ENCODE measurements at regions not wholly inside any gene's neighbourhood (a gene's known extent, or its start where the extent isn't known, plus 50 kb on each side); places are given as distances from the start of the nearest gene placed in this dataset.

DNA sequence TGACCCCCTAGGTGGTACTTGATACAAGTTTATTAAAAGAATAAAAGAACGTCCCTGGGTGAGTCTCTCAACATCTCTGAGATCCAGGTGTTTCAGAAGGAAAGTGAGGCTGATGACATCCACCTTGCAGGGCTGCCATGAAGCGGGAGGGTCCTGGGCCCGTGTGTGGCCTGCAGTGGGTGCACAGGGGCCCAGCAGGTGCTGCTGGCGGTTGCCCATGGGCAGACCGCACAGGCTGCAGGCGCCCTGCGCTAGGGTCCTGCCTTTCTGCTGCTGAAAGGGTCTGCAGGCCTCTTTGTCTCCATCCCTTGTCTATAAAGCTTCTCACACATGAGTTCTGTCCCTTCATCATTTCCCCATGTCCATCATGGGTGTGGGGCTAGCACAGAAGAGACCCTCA is 247.0 kb downstream of the TFCP2L1 start:
- DNase-seq, result no peak

DNA sequence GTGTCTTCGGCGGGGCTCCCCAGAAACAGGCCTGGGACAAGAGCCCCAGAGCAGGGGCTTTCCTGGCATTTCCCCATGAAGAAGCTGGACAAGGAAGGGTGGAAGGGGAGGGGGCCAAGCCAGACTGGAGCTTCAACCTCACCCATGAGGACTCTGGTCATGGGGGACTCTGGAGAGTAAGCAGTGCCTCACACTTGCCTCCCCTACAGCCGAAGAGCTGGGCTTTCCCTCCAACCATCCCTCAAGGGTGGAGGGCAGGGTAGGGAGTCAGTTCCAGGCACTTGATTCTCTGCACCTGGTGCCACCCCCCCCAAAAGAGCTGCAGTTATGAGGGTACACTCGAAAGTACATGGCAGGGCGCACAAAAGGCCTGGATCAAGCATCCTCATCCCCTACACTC is 246.6 kb downstream of the TFCP2L1 start:
- DNase-seq, result no peak

DNA sequence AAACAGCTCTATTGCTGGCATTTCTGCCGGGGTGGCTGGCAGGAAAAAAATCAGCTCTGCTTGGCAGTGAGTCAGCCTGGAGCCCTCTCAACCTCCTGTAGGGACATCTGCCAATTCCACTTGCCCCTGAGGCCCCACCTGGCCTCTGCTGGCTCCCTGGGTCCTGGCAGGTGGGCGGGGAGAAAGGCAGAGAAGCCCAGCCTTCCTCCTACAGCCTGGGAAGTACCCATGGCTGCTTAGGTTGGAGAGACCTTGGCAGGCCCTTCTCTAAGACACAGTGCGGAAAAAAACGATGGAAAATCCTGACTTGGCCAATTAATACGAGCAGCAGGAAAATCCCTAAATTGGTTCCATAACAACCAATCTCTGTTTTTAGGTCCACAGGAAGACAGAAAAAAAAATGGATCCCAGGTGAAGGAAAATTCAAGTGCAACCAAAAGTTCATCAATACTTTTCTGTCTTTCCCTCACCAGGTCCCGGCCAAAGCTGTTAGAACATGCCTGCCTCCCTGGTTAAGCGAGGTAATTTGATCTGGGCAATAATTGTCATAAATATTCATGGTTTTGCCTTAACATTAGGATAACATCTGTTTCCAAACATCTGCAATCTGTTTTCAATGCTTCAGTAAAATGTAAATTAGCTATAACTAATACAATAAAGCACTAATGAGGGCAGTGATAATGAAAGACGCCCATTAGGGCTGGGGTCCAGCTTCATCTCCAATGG is 245.9 kb downstream of the TFCP2L1 start:
- DNase-seq, result no peak

DNA sequence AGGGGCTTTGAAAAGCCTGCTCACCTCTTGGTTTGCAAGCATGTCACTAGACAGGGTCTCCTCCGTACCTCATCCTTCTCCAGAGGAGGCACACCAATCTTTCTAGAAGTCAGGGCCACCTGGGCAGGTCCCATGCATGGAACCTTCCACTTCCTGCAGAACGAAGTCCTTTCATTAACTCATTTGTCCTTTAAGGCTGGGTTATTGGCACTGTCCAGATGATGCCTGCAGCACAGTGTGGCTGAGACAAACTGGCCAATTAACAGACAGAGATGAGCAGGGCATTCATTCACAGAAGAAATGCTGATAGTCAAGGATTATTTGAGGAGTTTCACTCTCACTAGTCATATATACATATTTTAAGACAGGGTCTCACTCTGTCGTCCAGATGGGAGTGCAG is 245.3 kb downstream of the TFCP2L1 start:
- DNase-seq, result no peak

DNA sequence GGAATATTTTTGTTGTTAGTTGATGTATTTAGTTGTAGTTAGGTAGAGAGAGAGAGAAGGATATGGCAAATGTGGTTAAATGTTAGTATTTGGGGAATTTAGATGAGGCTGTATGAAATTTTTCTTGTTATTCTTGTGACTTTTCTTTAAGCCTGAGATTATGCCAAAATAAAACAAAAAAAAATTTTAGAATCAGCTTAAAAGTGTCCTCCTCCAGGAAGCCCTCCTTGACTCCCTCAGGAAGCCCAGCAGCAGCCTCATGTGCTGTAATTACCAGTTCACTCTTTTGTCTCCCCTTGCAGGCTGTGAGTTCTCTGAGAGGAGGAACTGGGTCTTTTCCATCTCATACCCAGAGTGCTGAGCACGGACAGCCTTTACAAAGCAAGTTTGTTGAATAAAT is 243.5 kb downstream of the TFCP2L1 start:
- DNase-seq, result no peak

DNA sequence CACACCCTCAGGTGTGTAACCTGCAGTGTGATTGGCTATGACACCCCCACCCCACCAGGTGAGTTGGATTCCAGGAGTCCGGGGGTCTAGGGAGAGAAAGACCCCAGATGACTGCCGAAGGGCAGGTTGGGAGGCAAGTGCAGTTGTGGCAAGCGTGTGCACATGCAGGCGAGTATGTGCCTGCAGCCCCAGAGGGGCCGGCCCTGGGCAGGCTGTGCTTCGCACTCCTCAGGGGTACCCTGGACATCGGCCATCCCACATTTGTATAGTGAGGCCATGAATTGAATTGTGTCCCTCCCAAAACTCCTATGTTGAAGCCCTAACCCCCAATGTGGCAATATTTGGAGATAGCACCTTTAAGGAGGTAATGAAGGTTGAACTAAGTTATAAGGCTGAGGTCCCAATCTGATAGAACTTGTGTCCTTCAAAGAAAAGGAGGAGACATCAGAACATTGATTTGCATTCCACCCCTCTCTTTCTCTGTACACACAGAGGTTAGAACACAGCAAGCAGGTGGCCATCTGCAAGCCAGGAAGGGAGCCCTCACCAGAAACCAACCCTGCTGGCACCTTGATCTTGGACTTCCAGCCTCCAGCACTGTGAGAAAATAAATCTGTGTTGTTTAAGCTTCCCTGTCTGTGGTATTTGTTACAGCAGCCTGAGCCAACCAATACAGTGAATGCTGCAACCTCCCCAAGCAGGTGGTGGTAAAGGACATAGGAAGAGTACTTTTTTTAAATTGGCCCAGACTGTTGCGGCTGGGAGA is 241.8 kb downstream of the TFCP2L1 start:
- DNase-seq, result no peak

DNA sequence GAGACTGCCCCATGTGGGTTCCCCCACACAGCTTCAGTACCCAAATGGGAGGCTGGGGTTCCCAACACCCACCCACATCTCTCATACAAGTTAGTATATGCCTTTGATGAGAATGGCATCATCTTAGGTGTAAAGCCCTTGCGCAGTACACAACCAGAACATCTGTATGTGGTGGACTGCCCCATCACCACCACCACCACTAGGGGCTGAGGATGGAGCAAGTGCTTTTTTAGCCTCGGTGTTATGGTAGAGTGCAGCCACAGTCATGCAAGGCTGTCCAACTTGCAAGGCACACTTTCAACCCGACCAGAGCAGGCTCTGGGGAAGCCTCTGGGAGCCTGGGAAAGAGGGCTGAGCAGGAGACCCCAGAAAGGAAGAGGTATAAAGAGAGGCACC is 241.2 kb downstream of the TFCP2L1 start:
- no peak for DNase-seq

DNA sequence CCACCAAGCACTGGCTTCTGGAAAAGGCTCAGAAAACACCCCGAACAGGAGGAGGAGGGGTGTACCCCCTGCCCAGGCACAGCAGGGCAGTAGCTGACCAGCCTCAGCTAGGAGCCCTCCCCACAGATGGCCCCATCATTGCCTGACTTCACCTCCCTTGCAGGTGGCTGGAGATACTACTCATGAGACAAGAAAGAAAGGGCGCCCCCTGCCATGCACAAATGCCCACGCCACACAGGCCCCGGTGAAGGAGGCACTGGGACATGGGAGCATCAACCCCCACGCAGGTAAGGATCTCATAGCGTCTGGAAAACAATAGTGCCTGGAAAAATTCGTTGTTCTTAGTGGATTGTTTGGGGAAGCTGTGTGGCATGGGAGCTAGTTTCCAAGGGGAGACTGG is 240.6 kb downstream of the TFCP2L1 start:
- DNase-seq, result no peak

DNA sequence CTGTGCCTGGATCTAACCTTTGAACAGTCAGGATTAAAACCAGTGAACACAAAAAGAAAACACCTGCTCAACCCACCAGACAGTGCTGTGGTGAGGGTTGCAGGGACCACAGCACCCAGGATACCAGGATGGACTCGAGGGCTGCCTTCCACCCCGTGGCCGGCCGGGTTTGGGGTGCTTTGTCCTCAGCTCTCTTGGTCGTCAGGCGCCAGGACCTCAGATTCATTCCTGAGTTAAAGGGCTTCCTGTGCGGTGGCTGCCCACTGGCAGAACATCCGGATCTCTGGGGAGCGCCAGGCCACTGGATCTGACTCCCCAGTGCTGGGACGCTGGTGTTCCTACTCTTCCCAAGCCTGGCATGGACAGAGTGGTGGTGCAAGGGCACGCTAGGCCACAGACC is 239.8 kb downstream of the TFCP2L1 start:
- no peak for DNase-seq

DNA sequence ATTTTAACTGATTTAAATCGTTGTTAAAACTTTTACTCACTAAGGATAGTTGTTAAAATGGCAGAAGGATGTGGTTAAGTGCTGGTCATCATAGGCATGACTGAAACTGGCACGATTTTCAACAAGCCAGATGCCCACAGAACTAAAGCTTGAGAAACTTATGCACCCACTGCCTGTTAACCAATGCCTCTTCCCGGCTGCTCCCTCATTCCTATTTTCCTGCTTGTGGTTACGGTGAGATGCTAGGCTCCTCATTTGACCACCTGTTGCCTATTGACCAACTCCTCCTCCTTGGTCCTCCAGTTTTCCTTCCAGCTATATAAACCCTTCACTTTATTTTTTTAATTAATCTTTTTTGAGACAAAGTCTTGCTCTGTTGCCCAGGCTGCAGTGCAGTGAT is 238.7 kb downstream of the TFCP2L1 start:
- no peak for DNase-seq

DNA sequence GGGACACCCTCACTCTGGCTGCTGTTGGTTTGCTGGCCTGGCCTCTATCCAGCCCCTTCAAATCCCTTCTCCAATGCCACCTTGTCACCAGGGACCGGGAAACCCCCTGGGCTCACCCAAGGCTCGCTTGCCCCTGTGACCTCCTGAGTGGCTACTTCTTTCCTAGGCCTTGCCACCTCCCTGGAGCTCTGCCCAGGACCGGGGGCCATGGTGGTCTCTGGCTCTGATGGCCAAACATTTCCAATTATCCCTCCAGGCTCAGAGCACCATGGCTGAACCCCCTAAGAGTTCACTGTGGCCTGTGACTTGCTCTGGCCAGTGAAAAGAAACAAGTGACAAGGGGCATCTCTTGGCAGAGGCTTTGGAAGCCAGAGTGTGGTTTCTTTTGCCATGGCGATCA is 237.6 kb downstream of the TFCP2L1 start:
- no peak for DNase-seq

DNA sequence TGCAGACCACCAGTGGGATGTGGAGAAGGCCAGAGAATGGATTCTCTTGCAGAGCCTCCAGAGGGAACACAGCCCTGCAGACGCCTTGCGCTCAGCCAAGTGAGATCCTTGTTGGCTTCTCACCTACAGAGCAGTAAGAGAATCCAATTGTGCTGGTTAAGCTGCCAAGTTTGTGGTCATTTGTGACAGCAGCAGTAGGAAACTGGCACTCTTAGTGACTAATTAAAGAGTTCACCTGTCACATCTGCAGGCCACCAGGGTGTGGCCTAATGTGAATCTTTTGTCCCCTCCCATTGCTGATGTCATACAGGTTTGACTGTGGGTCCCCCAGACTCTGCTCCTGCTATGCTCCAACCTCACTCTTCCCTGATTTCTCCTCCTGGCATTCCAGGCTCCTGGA is 235.9 kb downstream of the TFCP2L1 start:
- no peak for DNase-seq

DNA sequence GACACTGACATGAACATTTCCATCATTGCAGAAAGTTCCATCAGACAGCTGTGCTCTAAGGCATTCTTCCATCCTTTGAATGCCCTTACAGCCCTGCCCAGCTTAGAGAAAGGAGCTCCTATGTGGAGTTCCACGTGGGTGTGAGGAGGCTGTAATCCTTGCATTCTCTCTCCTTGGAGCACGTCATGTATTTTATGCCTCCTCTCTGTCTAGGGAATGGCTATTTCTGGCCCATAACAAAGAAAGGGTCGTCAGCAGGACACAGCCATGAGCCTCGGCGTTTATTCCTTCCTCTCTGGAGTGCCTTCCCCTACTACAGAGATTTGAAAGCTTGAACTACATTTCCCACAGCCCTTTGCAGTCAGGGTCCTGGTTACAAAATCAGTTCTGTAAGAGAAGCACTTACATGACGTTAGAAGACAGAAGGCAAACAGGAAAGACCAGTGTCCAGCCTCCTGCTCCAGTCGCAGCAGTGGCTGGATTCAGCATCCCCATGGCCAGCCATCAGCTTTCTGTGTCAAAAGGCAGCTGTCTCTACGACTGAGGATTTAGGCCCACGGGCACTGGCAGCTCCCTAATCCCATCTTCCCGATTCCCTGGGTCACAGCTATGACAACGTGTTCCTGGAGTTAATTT is 234.9 kb downstream of the TFCP2L1 start:
- DNase-seq, result no peak

DNA sequence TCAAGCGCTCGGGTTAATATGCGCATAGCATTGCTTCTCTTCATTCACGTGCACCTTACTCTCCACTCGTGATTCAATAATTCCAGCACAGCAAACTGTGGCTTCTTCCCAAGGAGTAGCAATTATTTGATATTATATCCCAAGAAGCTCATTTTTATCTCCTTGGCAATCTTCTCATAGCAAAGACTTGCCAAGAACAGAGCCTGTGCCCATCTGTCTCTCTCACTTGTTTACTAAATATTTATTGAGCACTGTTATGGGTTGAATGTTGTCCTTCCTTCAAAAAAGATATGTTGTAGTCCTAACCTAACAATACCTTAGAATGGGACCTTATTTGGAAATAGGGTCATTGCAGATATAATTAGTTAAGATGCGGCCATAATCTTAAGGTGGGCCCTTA is 233.7 kb downstream of the TFCP2L1 start:
- DNase-seq, result no peak

DNA sequence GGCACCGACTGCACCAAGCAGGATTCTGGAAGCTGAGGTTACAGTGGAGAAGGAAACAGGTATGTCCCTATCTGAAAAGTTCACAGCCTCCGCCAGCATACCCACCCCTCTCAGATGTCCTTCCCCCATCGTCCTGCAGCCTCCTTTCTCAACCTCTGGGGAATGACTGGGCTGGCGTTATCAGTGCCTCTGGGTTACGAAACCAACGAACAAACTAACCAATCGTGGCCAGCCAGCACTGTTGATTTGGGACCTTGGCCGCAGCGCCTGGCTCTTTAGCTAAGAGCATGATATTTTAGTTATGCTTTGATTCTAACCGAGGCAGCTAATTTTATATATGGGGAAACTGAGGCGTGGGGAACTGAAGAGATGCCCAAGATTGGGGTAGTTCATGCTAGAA is 233.0 kb downstream of the TFCP2L1 start:
- DNase-seq, result no peak

DNA sequence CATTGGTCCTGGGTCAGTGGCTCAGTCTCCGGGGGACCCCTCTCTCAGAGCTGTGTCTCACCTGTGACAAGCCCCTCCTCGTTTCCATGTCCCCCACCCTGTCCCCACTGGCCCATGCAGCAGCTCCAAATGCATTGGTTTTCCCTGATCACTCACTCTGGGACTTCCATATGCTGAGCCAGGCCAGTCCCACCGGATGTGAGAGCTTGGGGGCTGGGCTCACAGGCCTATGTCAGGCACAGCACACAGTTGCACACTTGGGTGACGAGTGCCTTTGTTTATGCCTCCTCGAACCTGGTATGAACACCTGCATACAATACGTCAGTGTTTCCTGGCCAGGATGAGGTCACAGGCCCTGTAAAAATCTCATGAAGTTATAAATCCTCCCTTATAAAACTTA is 232.5 kb downstream of the TFCP2L1 start:
- DNase-seq, result no peak

DNA sequence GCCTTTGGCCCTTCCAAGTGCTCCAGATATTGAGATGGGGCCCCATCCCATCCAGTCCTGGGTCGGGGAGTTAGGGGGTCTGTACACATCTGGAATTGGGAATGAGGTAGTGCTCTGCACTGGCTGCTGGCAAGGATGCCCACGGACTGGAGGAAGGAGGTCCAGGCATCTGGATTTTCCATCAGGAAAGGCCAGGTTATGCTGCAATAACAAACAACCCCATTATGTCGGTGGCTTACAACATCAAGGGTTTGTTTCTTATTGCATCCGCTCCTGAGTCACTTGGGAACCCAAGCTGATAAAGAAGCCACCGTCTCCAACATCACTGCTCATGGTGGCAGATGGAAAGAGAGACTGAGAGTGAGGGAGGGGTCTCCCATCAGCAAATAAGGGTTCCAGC is 229.9 kb downstream of the TFCP2L1 start:
- DNase-seq, result no peak

DNA sequence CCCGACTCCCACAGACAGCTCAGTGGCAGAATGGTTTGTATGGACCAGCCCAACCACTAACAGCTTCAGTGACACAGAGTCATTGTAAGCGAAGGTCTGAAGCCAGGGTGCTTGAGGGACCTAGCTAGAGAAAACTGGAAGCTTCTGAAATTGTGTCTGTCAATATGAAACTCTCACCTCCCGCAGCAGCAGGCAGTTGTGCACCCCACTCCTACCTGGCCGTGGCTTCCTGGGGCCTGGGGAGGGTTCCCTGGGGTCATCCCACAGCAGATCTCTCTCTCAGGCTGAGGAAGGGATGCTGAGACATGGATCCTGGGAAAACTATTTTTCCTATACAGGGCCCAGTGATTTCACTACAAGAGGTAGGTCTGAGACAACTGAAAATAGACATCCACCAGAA is 229.5 kb downstream of the TFCP2L1 start:
- DNase-seq, result no peak

DNA sequence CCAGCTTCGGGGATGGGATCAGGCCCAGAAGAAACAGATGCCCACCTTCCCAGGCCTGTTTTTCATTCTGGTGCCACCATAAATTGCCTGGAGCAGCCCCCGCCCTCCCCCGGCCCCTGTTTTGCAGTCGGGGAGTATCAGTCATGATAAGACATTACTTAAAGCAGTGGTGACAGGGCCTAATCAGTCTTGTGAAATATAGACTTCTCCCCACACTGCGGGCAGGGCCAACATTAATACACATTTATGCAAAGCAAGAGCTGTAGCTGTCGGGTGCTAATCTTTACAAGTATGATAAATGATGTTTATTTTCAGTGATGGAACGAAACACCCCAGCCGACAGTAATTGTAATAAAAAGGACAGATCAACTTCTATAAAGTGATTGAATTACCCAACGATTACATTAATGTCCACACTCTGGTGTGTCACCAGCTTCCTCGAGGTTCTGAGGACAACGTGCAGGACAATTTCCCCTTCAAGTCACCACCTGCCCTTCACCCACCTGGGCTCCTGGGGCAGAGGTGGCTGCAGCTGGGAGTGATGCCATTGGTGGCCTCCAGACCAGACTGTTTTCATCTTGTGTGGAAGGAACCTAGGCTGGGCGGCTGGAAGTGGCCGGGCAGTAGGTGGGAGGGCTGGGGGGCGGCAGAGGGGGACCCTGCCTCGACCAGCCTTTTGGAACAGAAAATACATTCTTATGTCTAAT is 226.0 kb downstream of the TFCP2L1 start:
- no peak for DNase-seq

DNA sequence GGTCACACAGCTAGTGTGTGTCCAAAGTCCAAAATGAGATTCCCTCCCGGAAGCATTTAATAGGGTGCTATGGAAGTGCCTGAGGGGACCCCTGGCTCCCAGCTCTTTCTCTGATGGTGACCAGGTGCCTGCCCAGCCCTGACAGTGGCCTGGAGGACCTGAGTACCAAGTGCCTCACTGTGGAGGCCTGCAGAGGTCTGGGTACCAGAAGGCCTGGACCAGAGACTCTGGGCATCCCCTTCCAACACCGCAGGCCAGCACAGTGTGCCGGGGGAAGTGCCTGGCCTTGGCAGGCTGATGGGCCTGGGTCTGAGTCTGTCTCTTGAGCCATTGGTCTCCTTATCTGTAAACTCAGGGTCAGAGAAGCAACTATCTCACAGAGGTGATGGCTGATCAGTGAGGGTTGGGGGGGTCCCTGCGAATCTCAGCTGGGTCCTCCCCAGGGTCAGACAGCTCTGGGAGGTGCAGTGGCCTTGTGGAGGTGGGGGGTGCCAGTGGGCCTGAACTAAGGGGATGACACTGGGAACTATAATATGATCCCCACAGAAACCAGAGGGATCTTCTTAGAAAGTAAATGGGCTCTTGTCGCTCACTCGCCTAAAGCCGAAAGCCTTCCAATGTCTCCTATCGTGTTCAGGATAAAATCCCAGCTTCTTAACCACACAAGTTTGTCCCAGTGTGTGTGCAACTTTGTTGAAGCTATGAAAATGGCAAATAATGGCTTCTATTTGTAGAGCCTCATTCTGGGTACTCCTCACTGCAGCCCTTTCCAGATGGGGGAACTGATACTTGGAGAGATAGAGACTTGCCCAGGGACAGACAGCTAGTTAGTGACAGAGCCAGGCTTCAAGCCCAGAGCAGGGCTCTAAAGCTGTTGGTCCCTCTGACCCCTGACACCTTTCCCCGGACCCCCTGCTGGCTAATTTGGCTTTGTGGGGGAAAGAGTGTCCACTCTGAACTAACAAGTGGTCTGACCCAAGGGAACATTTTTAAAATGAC is 225.1 kb downstream of the TFCP2L1 start:
- no peak for DNase-seq

DNA sequence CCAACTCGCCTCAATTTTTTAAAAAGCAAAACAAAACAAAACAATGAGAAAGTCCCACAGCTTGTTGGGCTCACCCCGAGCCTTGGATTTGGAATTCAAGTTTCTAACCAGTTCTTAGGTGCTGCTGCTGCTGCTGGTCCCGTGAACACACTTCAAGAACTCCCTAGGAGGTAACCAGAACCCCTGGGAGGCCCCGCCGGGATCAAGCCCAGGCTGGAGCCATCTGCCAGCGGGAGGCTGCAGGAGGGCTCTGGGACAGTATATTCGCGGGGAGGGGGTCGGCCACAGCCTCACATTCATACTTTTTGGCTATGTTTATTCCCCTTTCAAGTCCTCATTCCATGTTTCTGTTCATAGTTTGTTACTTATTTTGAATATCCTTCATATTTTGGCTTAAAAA is 223.4 kb downstream of the TFCP2L1 start:
- no peak for DNase-seq

DNA sequence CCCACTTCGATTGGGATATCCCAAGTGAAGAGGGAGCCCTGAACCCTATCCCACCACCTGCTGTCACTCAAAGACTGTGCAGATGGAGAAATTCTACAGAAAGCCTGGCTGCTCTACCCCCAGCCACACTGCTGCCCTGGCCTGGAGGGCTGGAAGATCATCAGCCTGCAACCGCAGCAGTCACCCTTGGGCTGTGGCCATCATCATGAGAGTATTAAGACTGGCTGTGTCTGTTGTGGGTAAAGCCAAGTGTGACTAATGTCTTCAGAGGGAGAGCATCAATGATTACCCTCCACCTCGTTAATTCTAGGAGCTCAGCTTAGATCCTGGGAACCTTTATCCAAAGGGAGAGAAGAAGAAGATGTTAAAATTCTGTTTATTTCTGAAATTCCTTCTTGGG is 221.5 kb downstream of the TFCP2L1 start:
- DNase-seq, result no peak
